ENCODE measurements at regions not wholly inside any gene's neighbourhood (a gene's known extent, or its start where the extent isn't known, plus 50 kb on each side); places are given as distances from the start of the nearest gene placed in this dataset.

GRCh38 chr2:64773461-64774118 lies 119.9 kb upstream of the SERTAD2 start:
- TF ChIP-seq, protein P1, sequence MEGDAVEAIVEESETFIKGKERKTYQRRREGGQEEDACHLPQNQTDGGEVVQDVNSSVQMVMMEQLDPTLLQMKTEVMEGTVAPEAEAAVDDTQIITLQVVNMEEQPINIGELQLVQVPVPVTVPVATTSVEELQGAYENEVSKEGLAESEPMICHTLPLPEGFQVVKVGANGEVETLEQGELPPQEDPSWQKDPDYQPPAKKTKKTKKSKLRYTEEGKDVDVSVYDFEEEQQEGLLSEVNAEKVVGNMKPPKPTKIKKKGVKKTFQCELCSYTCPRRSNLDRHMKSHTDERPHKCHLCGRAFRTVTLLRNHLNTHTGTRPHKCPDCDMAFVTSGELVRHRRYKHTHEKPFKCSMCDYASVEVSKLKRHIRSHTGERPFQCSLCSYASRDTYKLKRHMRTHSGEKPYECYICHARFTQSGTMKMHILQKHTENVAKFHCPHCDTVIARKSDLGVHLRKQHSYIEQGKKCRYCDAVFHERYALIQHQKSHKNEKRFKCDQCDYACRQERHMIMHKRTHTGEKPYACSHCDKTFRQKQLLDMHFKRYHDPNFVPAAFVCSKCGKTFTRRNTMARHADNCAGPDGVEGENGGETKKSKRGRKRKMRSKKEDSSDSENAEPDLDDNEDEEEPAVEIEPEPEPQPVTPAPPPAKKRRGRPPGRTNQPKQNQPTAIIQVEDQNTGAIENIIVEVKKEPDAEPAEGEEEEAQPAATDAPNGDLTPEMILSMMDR (IDR thresholded peaks at IDR 0.05; ENCODE audit: low read depth, low read length, missing control alignments): no peak
- no peak for DNase-seq (ENCODE audit: extremely low read depth, low read depth)
- no peak overlapping the region for H3K4me3 ChIP-seq (replicated peaks; ENCODE audit: low read depth, low read length)

- DNase-seq (ENCODE audit: extremely low read depth, low read depth): no peak
- TF ChIP-seq, protein P1 (IDR thresholded peaks at IDR 0.05; ENCODE audit: low read depth, low read length, missing control alignments): no peak
- H3K4me3 ChIP-seq (replicated peaks; ENCODE audit: low read depth, low read length): no peak overlapping the region
Measured at GRCh38 chr2:64777841-64778240, 124.1 kb upstream of the SERTAD2 start.

DNA sequence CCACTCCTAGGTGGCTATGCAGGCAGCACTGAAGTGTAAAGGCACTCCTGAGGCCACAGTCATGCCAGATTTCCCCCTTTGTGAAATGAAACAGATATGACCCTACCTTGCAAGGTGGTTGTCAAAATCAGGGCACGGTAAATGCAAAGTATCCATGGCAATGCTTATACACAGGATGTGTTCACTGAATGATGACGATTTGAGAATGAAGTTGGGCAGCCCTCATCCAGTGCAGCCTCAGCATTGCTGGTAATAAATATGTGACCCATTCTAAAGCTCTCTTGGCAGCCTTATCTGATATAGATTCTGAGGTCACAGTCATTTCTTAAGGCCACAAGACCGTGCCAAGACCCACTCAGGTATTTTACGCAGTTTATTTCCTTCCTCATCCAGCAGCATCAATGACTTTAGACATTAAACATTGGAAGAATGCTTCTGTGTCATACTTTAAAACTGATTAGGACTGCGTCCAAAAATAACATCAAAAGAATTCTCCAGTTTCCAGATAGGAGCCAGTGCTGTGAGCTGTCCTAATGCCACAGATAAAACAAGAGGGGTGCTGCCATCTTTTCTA lies 125.5 kb upstream of the SERTAD2 start:
- TF ChIP-seq, protein P1 (IDR thresholded peaks at IDR 0.05; ENCODE audit: low read depth, low read length, missing control alignments): no peak
- no peak overlapping the region for H3K4me3 ChIP-seq (replicated peaks; ENCODE audit: low read depth, low read length)
- DNase-seq (ENCODE audit: extremely low read depth, low read depth): no peak

DNA sequence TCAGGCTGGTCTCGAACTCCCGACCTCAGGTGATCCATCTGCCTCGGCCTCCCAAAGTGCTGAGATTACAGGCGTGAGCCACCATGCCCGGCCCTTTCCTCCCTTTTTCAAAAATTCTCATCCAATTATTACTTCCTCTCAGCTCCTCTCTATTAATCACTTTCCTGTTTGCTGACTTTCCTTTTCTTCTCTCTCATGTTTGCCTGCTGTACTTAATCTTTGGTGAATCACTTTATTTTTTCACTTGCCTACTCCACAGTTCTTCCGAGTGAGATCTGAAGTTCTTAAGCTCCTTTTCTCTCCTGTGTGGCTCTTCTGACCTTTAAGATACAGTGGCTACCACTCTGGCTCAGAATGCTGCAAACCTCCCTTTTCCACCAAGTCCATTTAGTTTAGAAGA lies 126.3 kb upstream of the SERTAD2 start:
- TF ChIP-seq, protein P1 (IDR thresholded peaks at IDR 0.05; ENCODE audit: low read depth, low read length, missing control alignments): no peak
- DNase-seq (ENCODE audit: extremely low read depth, low read depth): no peak
- no peak overlapping the region for H3K4me3 ChIP-seq (replicated peaks; ENCODE audit: low read depth, low read length)

DNA sequence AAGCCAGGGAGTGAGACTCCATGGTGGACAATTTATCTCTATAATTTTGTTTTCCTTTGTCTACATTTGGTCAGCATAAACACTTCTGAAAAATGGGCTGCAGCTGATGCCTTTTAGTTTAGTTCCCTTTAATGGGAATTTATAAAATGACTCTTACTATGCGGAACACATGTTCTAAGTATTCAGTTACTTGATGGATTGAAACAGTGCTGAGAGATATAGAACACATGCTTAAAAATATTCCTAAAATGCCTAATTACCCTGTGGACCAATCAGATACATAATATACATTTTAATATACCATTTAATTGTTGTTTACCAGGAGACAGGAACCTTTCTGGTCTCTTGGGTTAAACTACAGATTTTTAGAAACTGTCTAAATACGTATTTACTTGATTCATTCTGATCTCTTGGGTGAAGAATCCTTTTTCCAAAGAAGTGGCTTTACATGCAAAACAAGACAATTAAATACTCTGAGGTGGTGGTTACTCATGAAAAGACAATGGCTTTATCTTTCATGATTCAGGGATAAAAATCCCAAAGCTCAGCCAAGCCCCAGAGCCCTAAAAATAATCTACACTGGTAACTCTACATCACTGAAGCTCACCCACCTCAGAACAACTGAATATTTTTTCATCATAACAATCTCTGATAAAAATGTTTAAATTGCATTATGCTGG lies 128.1 kb upstream of the SERTAD2 start:
- no peak overlapping the region for H3K4me3 ChIP-seq (replicated peaks; ENCODE audit: low read depth, low read length)
- DNase-seq (ENCODE audit: extremely low read depth, low read depth): no peak
- TF ChIP-seq, protein P1 (IDR thresholded peaks at IDR 0.05; ENCODE audit: low read depth, low read length, missing control alignments): no peak

- no peak overlapping the region for H3K4me3 ChIP-seq (replicated peaks; ENCODE audit: low read depth, low read length)
- TF ChIP-seq, protein P1 (IDR thresholded peaks at IDR 0.05; ENCODE audit: low read depth, low read length, missing control alignments): no peak
- DNase-seq (ENCODE audit: extremely low read depth, low read depth): no peak
Measured at GRCh38 chr2:64784168-64785061, 130.7 kb upstream of the SERTAD2 start.

All from HFF-Myc (cell line).